A172 (cell line): ENCODE measurements at regions not wholly inside any gene's neighbourhood (a gene's known extent, or its start where the extent isn't known, plus 50 kb on each side); places are given as distances from the start of the nearest gene placed in this dataset.
"Not testable (repeated sequence)": the region's sequence is repeated elsewhere in the genome, so short reads cannot be mapped to it uniquely, and the experiment has no call there.

Source experiments
- DNase-seq: peaks from one replicate; pipeline ENCODE4 v3.0.0-alpha.2; 2015; ENCODE audit warnings: low spot score

DNA sequence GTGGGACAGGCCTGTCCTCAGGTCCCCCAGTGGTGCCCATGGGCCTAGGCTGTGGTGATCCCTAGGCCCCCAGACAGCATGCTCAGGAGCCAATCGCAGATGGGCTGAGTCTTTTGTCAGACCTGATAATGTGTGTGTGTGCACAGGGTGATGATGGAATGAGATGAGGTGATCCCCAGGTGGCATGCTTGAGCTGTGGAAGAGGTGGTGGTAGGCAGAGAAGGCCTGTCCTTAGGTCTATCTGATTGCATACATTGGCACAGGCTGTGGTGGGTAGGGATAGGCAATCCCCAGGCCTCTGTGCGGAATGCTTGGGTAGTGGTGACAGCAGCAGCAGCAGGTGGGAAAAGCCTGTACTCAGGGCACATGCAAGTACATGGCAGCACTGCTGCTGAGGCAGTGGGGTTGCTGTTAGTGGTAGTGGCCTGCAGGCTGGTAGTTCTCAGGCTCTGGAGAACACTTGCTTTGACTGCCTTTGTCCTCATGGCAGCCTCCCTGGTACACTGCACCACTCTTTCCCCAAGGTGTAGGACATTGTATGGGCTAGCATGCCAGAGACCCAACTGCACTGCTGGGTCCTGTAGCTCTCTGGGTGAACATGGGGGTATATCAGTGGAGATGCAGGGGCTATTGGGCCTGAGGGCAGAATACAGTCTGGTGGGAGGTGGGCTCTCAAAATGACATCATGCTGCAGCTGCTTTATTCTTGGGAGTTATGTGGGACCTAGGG is 260.9 kb upstream of the PLPP4 start:
- DNase-seq: no peak

DNA sequence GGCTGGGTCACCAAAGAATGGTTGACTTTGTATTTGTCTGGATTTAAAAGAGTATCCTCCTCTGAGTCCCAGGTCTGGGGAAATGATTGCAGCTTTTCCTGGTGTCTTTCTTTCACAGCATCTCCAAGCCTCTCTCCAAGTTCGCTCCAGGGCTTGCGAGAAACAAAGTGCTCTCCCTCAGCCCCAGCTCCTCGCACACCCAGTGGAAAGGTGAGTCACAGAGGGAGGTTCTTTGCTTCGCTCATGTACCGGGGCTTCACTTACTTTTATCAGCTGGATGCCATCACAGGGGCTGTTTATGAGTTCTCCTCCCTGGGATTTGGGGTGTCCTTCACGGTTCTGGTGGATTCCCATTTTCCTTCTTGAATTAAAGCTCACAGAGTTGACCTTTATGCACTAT is 252.2 kb upstream of the PLPP4 start:
- no peak for DNase-seq

DNA sequence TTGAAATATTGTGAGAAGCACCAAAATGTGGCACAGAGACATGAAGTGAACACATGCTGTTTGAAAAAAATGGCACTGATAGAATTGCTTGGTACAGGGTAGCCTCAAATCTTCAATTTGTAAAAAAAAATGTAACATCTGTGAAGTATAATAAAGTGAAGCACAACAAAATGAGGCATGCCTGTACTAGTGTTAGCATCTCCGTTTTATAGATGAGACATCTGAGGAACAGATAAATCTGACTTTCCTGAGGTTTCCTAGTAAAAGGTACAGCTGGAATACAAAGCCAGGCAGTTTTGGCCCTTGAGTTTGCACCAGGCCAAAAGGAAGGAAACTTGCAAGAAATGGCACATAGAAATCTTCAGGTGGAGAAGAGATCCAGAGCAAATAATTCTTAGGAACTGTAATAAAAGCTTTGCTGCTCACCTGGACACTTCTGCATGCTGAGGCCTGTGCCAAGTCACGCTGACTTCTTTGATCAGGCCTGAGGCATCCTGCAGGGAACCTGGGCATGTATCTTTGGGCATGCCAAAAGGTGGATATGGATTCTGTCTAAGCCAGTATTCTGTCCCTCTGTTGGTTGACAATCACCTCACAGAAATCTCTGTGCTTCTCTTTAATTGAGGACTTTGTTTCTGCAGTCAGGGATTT is 251.5 kb upstream of the PLPP4 start:
- DNase-seq: no peak

DNA sequence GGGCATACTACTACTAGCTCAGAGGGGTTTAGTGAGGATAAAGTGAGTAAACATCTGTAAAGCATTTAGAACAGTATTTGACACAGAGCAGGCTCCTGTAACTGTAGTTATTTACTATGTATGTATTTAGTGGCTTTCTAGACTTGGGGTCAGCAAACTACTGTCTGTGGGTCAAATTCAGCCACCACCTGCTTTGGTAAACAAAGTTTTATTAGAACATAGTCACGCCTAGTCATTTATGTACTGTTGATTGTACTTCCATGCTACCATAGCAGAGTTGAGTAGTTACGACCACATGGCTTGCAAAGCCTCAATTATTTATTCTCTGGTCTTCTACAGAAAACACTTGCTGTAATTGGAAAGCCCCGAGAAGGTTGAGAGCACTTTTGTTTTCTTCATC is 248.5 kb upstream of the PLPP4 start:
- DNase-seq: no peak

DNA sequence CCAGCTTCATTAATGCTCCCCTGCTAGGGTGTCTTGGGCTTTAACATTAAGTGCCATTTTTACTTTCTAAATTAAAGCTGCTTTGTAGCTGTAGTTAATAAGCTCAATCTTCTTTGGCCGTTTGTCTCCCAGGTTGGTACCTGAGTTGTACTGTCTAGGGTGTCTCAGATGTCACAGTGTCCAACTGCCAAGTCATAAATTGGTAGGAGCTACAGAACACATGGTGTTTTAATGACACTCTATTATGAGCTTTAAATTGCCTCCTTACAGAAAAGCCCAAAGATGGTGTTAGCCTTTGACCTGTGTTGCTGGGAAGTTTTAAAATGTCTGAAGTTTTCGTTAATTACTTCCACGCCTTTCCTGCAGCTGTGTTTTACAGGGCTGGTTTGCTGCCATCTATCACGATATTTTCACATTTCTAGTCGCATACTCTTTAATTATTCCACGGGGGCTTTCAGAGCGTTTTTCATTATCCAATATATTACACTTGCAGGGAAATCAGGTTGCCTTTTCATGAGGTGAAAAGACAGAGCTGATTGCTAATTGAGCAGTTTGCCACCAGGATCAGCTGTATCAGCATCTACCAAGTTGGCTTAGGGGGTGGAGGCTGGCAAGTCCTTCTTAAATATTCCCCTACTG is 247.8 kb upstream of the PLPP4 start:
- no peak for DNase-seq

DNA sequence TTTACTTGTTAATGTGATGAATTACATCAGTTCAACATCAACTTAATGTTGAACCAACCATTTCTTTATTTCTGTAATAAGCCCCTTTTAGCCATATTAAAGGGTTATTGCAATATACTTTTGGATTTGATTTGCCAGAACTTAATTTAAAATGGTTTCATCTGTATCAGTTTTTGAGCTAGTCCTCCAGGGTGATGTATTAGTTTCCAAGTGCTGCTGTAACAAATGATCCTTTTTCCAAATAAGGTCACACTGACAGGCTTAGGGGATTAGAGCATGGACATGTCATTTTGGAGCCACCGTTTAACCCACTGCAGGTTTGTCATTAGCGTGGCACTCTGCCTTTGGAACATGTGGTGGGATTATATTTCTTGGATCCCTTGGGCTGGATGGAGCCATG is 244.8 kb upstream of the PLPP4 start:
- DNase-seq: no peak

DNA sequence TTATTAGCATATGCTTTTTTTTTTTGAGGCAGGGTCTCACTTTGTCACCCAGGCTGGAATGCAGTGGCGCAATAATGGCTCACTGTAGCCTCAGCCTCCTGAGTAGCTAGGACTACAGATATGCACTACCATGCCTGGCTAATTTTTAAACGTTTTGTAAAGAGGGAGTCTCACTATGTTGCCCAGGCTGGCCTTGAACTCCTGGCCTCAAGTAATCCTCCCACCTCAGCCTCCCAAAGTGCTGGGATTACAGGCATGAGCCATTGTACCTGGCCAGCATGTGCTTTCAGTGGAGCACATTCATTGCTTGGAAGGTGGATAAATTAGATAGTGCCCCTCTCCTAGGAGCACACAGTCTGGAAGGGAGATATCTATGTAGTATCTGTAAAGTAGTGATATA is 243.7 kb upstream of the PLPP4 start:
- DNase-seq: not testable (repeated sequence)

DNA sequence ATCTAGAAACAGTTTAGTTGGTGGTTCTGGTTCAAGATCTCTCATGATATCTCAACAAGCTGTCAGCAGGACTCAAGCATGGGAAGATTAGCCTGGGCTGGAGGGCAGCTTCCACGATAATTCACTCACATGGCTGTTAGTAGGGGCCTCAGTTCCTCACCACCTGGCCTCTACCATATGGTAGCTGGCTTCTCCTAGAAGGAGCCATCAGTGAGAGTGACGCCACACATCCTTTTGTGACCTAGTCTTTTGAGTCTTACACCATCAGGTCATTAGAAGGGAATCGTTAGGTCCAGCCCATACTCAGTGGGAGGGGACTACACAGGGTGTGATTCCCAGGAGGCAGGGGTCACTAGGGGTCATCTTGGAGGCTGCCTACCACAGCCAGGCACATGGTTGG is 239.3 kb upstream of the PLPP4 start:
- no peak for DNase-seq

DNA sequence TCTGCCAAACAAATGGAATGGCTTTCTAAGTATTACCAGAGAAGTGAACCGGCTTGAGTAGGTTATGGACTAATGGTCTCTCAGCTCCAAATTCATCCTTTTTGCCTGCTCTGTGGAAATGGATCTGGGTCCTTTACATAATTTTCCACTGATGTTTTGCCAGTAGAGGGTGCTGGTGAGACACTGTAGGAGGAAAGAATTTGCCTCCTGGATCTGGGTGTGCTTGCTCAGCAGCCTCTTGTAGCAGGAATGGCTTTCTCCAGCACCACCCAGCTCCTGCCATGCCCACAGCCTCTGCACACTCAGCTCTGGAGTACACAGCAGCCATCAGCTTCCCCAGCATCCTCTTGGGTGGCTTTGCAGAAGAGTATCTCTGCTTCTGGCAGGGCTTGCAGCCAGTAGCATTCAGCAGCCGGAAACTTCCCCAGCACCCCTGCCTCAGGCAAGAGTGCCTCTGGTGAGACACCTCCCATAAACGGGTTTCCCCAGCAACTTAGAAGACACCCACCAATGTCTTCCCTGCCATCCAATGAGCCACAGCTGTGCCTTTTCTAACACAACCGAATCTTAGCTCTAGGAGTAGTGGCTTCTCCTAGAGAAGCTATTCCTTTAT is 235.0 kb upstream of the PLPP4 start:
- peak; percentile 22 for DNase-seq

DNA sequence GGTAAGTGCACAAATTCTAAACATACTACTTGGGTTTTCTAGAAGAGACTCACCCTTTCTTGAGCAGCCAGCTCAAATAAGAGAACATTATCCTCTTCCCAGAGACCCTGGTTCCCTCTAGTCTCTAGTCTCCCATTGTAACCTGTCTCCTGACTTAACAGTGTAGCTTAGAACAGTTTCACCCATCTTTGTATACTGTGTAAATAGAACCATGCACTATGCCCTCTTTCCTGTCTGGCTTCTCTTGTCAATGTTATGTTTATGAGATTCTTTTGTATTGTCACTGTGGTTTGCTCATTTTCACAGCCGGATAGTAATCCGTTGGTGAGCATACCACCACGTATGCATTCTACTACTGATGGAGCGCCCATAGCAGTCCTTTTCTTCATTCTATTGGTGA is 227.4 kb upstream of the PLPP4 start:
- DNase-seq: no peak

DNA sequence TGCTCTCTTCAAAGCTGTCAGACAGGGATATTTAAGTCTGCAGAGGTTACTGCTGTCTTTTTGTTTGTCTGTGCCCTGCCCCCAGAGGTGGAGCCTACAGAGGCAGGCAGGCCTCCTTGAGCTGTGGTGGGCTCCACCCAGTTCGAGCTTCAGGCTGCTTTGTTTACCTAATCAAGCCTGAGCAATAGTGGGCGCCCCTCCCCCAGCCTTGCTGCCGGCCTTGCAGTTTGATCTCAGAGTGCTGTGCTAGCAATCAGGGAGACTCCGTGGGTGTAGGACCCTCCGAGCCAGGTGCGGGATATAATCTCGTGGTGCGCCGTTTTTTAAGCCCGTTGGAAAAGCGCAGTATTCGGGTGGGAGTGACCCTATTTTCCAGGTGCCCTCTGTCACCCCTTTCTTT is 217.3 kb upstream of the PLPP4 start:
- DNase-seq: not testable (repeated sequence)

DNA sequence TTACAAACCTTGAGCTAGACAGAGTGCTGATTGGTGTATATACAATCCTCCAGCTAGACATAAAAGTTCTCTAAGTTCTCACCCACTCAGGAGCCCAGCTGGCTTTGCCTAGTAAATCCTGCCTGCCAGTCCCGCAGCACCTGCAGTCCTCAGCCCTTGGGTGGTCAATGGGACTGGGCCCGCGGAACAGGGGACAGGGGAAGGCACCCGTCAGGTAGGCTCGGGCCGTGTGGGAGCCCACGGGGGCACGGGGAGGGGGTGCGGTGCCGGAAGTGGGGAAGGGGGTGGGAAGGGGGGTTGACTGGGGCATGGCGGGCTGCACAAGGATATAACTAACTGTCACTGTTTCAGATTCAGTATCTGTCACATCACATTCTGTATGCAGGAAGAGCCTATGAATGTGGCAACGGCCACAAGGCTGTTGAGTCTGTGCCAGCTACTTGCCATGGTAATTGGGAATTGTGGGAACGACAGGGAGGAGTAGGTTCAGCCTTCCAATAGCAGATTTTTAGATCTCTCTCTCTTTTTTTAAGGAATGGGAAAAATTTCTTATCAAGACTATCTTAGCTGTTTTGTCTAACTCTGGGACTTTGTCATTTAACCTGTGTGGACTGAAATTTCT is 205.1 kb upstream of the PLPP4 start:
- no peak for DNase-seq

DNA sequence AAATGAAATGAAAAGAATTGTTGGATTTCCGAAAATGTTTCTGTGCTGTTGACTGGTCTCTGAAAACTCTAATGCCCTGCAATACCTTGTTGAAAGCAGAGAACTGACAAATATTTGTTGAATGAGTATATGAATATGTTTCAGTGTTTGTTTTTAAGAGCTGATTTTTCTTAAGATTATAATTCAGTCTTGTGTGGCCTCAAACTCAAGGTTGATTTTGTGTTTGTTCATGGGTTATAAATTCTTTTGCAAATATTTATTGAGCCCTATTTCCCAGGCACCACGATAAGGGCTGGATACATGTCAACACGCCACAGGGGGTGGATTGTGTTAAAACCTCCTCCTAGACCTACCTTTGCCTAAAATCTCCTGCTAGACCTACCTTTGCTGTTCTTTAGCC is 203.9 kb upstream of the PLPP4 start:
- DNase-seq: no peak

DNA sequence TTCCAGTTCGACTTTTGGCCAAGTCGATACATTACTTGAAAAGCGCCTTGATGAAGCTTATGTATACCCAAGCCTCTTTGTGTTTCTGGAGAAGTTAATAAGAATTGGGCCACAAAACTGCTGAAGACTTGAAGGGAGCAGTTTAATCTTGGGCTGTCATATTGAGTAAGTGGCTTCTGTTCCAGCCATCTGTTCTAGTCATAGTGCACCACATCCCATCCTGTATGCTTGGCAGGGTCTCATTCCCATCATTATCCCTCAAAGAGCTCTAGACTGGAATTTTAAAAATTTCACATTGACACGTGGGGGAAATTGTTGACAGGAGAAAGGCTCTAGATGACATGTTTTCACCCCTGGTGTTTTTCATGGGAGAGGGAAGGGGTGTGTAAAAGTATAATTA is 196.6 kb upstream of the PLPP4 start:
- no peak for DNase-seq

DNA sequence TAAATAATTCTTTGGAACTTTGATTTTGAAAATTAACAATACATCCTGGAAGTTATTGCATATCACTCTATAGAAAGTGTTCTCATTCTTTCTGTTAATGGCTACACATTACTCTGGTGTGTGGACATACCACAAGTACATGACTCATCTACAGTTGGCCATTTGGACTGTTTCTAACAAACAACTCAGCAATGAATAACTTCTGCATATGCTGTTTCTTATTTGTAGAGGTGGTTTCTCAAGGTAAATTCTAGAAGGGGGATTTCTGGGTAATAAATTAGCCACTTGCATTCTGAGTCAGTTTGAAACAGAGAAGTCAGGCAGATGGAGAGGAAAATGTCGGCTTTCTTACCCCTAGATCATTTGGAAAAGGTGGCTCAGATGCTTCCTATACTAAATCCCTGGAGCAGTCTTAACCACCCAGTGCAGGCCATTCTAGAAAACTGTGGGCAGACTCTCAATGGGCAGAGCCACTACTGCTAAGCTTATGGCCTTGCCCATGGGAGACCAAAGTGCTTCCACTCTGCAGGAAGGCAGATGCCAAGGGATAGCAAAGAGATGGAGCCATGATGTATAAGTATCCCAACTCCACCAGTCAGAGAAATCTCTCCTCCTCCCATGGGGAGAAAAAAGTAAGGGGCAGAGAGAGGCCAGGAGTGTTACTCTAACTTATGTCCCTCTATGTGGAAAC is 194.0 kb upstream of the PLPP4 start:
- DNase-seq: no peak

DNA sequence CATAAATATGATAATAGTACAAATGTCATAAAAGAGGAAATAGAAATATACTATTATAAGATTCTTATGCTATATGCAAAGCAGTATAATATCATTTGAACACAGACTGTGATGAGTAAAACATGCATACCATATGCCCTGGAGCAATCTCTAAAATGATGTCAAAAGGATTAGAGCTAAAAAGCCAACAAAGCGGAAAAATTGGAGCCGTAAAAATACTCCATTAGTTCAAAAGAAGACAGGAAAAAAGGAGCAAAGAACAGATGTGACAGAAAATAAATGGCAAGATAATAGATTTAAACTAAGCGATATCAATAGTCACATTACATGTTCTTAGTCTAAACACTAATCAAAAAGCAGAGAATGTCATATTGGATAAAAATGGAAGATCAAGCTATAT is 191.0 kb upstream of the PLPP4 start:
- no peak for DNase-seq

DNA sequence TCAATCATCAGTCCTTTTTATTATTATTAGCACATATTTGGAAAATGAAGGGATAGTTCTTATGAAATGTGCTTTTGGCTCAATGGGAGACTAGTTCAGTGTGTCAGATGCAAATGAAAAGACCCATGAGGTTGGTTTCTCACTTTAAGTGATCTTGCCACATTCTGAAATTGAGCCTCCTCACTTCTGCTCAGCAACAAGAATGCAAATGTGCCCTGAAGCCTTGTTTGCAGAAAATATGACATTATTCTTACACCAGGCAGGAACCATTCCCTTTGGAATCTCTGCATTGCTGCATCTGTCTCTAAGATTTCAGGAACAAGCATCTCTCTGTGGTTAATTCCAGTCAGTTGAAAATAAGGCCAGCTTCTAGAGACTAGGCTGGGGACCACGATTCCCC is 186.1 kb upstream of the PLPP4 start:
- no peak for DNase-seq

DNA sequence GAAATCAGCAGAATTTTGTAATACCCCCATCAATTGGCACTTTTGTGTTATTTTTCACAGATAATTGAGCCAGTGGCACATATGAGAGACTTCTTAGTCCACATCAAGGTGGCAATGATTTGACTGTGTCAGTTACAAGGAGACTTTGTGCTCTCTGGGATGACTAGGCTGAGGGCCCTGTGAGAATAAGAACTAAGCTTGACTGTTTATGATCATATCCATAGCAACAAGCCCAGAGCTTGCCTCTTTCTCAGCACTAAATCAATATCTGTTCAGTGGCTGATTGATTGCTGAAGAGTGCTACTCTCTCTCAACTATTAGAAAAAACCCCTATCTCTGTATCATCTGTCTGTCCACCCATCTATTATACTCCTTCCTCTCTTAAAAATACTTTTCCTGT is 185.3 kb upstream of the PLPP4 start:
- DNase-seq: no peak

DNA sequence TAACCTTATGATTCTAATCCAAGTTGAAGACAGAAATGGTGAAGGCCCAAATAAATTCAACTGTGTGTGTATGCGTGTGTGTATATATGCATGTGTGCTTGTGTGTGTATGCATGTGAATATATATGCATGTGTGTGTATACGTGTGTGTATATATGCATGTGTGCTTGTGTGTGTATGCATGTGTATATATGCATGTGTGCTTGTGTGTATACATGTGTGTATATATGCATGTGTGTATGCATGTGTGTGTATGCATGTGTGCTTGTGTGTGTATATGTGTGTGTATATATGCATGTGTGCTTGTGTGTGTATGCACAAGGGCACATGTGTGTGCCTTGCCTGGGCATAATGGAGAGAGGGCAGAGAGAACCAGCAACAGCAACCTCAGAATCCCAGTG is 184.7 kb upstream of the PLPP4 start:
- no peak for DNase-seq

DNA sequence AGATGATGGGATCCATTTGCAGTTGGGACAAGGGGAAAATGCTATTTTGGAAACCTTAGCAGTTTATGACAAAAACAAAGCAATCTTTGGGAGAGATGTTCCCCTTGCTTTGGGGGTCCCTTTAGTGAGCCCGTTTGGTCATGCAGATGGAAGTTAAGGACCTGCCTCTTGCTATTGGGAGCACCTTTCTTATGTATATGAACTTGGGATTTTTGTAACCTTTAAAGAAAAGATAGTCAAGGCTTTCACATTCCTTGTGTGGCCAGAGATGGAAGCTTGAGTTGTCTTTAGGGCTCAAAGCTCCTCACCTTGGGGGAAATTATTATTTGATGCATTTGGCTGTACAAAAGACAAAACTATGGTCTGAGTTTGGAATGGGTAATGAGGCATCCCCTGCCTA is 179.0 kb upstream of the PLPP4 start:
- no peak for DNase-seq

DNA sequence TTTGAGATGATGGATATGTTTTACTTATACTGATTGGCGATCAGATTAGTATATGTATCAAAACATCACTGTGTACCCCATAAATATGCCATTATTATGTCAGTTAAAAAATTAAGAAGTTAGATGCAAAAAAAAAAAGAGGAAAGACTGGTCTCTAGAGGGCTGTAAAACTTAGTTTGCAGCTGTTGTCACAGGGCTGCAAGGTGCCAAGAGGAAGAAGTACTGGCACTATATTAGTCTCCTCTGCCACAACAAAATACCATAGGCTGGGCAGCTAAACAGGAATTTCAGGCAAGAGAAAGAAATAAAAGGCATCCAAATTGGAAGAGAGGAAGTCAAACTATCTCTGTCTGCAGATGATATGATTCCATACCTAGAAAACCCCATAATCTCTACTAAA is 177.8 kb upstream of the PLPP4 start:
- DNase-seq: no peak

DNA sequence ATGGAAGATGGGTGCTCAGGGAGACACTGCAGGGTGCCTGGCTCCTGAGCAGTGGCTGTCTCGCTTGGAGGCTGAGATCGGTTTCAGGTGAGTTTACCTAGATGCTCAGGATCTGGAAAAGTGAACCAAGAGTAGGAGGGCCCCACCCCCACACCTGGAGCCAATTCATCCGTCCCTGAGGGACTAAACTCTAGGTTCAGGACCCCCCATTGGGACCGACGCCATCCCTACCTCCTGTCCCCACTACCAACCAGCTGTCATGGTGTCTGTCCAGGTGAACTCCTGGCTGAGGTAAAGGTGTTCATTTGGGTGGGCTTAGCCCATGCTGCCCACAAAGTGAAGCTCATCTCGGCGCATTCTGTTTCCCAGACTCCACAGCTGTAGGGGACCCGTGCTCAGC is 174.6 kb upstream of the PLPP4 start:
- no peak for DNase-seq
